ENCODE measurements at regions not wholly inside any gene's neighbourhood (a gene's known extent, or its start where the extent isn't known, plus 50 kb on each side); places are given as distances from the start of the nearest gene placed in this dataset.

- DNase-seq (ENCODE audit: low read depth in 1 of 2, low spot score in 1 of 2): no peak
These were observed 99.2 kb upstream of the ZNF469 start for GRCh38 chr16:88283596-88283995.

DNA sequence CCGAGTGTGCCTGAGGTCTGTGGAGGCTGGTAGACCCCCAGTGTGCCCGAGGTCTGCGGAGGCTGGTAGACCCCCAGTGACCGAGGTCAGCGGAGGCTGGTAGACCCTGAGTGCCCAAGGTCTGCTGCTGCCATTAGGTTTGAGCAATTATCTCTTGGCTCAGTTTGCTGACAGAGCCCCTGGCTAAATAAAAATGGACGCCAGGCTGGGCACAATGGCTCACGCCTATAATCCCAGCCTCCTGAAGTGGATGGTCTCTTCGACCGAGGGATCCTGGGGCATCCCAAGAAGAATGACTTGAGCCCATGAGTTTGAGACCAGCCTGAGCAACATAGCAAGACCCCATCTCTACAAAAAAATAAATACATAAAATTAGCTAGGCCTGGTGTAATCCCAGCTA lies 98.7 kb upstream of the ZNF469 start:
- DNase-seq (ENCODE audit: low read depth in 1 of 2, low spot score in 1 of 2): no peak

DNA sequence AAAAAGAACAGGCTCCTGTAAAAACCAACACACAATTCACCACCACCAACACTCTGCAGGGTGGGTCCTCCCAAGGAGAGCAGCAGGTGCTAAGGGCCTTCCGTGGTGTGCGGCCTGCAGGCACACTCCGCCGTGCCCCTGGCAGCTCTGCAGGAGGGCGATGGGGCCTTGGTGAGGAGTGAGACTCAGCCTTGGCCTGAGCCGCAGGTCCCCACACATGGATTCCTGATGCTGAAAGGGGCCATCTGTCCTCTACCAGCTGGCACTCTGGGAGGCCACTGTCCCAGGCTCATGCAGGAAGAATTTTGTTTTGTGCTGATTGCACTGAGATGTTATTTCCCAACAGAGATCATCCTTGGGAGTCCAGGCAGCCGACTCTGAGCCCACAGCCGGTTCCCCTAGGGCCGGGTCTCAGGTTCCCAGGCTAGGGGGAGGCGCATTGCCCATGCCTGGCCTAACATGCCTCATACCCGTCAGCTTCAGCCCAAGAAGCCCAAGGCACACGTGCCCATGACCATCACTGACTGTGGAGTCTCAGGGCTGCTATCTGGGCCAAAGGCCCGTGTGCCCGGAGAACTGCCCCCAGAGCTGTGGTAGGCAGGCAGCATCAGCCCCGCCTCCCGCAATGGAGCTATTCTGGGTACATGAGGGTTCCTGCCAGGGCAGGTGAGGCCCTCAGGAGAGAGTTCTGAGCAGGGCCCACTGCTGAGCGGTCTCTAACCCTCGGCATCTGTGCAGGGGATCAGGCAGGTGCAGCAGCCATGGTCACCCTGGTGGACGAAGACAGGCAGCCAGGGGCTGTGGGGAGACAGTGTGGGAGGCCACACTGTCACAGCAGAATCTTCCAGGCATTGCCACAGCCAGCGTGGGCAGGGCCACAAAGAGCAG lies 97.9 kb upstream of the ZNF469 start:
- DNase-seq (ENCODE audit: low read depth in 1 of 2, low spot score in 1 of 2): no peak

DNA sequence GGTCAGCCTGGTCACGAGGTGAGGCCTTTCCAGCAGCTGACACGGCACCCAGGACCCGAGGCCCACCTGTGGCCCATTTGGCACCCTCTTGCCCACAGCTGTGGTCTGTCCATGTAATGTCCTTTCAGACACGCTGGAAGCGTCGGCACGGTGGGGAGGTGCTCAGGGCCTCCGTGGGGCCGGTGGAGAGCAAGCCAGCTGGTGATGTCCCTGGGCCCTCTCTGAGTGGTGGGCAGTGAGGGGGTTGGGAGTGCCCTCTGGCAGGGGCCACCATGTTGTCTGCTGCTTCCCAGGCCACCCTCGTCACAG lies 97.3 kb upstream of the ZNF469 start:
- no peak for DNase-seq (ENCODE audit: low read depth in 1 of 2, low spot score in 1 of 2)

DNA sequence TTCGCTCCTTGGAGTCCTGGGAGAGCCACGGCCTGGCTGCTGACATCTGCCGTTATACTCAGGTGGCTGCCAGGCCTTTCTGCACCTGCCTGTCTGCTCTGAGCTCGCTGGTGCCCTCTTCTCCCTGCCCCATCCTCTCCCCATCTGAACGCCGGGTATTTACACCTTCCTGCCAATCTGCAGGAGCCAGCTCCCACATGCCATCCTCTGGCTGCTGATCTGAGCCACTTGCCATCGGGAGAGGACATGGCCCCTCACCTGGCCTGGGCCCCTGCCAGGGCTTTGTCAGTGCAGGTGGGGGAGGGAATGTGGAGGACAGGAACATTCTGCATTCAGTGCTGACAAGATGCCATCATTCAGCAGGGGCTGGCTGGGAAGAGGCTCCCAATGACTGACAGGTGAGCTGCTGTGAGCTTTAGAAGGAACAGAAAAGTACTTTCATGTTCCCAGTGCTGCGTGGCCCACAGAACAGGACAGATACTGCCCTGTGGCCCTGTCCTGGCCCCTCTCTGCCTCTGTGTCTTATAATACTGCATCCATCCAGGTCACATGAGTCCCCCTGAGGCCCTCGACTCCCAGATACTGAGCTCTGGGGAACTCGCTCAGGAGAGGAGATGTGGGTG lies 96.3 kb upstream of the ZNF469 start:
- no peak for DNase-seq (ENCODE audit: low read depth in 1 of 2, low spot score in 1 of 2)

GRCh38 chr16:88287219-88287618 lies 95.5 kb upstream of the ZNF469 start:
- DNase-seq (ENCODE audit: low read depth in 1 of 2, low spot score in 1 of 2): no peak

DNA sequence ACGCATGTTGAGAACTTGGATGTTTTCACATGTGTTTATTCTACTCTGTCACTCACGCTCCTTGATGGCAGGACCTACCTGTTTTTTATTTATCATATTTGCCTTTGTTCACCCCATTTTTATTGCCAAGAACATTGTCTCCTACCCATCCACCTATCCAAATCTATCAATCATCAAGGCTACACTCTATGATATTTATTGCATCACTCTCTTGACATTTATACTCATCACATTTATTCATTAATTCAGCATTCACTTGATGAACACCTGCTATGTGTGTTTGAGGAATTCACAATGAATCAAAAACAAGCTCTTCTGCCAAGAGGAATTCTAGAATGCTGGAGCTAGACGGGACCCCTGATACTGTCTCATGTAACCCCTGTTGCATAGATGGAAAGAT lies 94.5 kb upstream of the ZNF469 start:
- no peak for DNase-seq (ENCODE audit: low read depth in 1 of 2, low spot score in 1 of 2)

DNA sequence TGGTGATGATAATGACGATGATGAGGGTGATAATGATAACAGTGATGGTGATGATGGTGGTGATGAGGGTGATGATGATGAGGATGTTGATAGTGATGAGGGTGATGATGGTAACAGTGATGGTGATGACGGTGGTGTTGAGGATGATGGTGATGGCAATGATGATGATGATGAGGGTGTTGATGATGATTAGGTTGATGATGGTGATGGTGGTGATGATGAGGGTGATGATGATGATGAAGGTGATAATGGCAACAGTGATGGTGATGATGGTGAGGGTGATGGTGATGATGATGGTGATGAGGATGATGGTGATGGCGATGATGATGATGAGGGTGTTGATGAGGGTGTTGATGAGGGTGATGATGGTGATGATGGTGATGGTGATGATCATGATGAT lies 93.8 kb upstream of the ZNF469 start:
- DNase-seq (ENCODE audit: low read depth in 1 of 2, low spot score in 1 of 2): no peak

DNA sequence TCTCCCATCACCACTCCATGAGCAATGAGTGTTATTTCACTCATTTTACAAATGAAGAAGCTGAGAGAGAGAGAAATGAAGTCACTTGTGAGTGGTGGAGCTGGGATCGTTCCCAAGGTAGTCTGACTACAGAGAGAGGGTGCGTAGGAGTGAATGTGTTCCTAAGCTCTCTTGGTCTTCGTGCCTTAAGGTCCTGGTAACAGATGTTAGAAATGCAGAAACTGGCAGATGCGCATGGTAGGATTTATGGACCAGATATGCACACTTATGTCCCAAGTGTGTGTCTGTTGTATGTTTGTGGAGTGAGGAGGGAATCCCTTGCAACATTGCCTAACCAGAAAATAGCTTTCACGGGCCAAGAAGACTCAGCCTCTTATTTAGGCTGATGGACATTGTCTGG lies 93.2 kb upstream of the ZNF469 start:
- DNase-seq (ENCODE audit: low read depth in 1 of 2, low spot score in 1 of 2): no peak

DNA sequence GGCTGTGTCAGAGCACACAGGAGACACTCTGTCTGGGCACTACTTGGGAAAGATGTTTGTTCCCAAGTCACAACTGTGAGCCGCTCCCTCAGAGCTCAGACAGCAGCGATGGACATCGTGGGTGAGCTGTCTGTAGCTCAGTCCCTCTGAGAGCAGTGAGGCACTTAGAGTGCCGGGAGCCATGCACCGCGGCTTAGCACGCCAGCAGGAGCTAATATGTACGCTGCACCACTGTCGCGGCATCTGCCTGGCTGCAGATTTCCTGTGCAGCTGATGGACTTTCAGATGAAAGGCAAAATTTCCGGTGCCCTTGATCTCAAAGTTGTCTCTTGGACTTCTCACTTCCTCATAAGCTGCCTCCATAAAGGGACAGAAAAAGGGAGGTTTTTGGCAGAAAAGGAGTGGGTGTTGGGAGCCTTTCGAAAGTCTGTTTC lies 92.8 kb upstream of the ZNF469 start:
- DNase-seq (ENCODE audit: low read depth in 1 of 2, low spot score in 1 of 2): no peak

- DNase-seq (ENCODE audit: low read depth in 1 of 2, low spot score in 1 of 2): no peak
These were observed 91.6 kb upstream of the ZNF469 start for GRCh38 chr16:88290850-88291830.

DNA sequence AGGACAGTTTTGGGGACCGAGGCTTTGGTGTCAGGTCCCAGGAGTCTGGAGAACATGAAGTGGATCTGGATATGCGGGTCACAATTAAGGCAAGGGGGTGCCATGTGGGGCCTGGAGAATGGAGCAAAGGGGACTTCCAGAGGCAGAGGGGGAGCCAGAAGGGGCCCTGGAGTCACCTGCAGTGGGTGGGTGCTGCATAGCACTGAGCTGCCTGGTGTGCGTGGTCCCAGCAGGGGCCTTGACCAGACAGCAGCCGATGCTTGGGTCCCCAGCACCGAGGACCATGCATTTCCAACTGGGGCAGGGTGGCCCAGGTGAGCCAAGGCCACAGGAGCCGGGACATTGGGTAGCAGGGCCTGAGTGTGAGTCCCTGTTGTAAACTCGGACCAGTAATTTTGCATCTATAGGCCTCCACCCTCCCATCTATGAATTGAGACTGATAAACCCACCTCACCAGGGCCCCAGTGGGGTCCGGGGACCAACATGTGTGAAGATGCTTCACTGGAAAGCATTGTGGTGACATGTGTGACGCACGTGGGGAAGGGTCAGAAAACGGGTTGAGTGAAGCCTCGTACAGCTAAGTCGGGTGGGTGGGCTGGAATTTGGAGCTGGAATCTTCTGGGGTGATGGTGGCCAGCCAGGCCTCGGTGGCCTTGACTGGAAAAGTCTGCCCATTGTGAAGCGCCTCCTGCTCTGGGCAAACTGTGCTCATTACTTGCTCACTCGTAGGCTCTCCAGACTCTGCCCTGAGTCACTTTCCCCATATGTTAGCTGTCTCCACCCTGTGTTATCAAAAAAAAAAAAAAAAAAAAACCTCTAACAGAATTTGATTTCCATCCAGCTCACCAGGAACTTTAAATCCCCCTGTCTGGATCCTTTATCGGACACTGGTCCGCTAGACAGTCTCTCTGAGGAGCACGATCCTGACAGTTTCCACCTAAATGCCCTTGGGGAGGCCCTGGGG lies 90.5 kb upstream of the ZNF469 start:
- no peak for DNase-seq (ENCODE audit: low read depth in 1 of 2, low spot score in 1 of 2)

GRCh38 chr16:88293097-88293496 lies 89.7 kb upstream of the ZNF469 start:
- no peak for DNase-seq (ENCODE audit: low read depth in 1 of 2, low spot score in 1 of 2)

GRCh38 chr16:88295671-88296436 lies 86.9 kb upstream of the ZNF469 start:
- DNase-seq (ENCODE audit: low read depth in 1 of 2, low spot score in 1 of 2): no peak

DNA sequence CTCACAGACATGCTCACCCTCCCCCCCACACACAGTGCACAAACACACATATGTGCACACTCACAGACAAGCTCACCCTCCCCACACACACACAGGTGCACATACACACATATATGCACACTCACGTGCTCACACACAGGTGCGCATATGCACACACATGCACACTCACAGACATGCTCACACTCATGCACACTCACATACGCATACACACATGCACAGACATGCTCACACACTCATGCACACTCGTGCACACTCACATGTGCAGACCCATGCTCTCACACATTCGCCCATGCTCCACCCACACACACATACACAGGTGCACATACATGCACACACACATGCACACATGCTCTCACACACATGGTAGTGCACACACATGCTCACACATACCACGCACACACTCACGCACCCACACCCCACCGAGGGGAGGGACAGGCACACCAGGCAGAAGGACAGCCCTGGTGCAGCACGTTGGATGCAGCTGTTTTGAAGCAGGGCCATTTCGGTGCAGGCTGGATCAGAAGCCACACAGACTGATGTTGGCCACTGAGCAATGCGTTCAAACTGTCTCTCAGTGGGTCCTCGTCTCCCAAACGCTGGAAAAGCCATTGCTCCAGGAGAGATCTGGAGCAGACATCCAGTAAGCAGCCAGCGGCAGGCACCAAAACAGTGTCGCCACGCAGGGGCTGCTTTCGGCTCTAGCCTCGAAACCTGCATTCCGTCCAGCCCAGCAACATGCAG lies 86.2 kb upstream of the ZNF469 start:
- DNase-seq (ENCODE audit: low read depth in 1 of 2, low spot score in 1 of 2): no peak

GRCh38 chr16:88297178-88297720 lies 85.5 kb upstream of the ZNF469 start:
- DNase-seq (ENCODE audit: low read depth in 1 of 2, low spot score in 1 of 2): no peak

- no peak for DNase-seq (ENCODE audit: low read depth in 1 of 2, low spot score in 1 of 2)
These were observed 84.5 kb upstream of the ZNF469 start for GRCh38 chr16:88298181-88298832.
